Kidney (tissue), 13 donors: ENCODE measurements at regions not wholly inside any gene's neighbourhood (a gene's known extent, or its start where the extent isn't known, plus 50 kb on each side); places are given as distances from the start of the nearest gene placed in this dataset.
A peak's percentile ranks its signal among the peaks of the same experiment; 100 is the strongest.

Experiments used
- DNase-seq, 5 donors: peaks; one replicate each; pipeline ENCODE4 v3.0.0-alpha.2; 2013 to 2020
- FAIRE-seq: peaks from 2 replicates; lab custom pipeline; 2012; peaks lifted over from hg19 to GRCh38; lab: Jason Lieb, UNC
- H3K27ac ChIP-seq, 2 donors: one replicate each; pipeline ENCODE4 v1.7.0; 2013; ENCODE audit warnings: low read depth in 2 of 2, low read length in 2 of 2, inconsistent platforms in 1 of 2
- H3K27me3 ChIP-seq: one replicate; pipeline ENCODE4 v1.7.1; 2013; ENCODE audit warnings: low read length, inconsistent platforms; ENCODE audit not compliant: control insufficient read depth, insufficient read depth
- H3K36me3 ChIP-seq, 3 donors: one replicate each; pipeline versions ENCODE4 v1.7.0 to v1.7.1; 2013; ENCODE audit warnings: low read length in 3 of 3, control low read depth in 1 of 3, inconsistent platforms in 1 of 3; ENCODE audit not compliant: insufficient read depth in 3 of 3, control insufficient read depth in 2 of 3
- H3K4me1 ChIP-seq, 3 donors: one replicate each; pipeline versions ENCODE4 v1.7.0 to v1.7.1; 2013; ENCODE audit warnings: low read length in 3 of 3, inconsistent platforms in 1 of 3, low read depth in 1 of 3; ENCODE audit not compliant: control insufficient read depth in 2 of 3, insufficient read depth in 2 of 3
- H3K4me3 ChIP-seq, 3 donors: one replicate each; pipeline versions ENCODE4 v1.7.0 to v1.8.1; 2013; ENCODE audit warnings: low read length in 3 of 3, control low read depth in 1 of 3, inconsistent platforms in 1 of 3
- H3K9ac ChIP-seq, 3 donors: one replicate each; pipeline versions ENCODE4 v1.7.0 to v1.7.1; 2013; ENCODE audit warnings: low read length in 3 of 3, control low read depth in 1 of 3, inconsistent platforms in 1 of 3
- H3K9me3 ChIP-seq, 3 donors: one replicate each; pipeline versions ENCODE4 v1.7.0 to v1.7.1; 2013; ENCODE audit warnings: low read length in 3 of 3, control low read depth in 1 of 3, inconsistent platforms in 1 of 3; ENCODE audit not compliant: control insufficient read depth in 2 of 3, insufficient read depth in 1 of 3
- CTCF ChIP-seq: IDR thresholded peaks from 3 replicates; pipeline ENCODE4 v1.5.1; 2012; ENCODE audit warnings: mild to moderate bottlenecking, moderate library complexity, borderline replicate concordance; ENCODE audit not compliant: insufficient read depth; ENCODE audit errors: extremely low read depth
- intact Hi-C: fragments of 100-400 bp; cut with DNase I; formaldehyde crosslinking; loops from one replicate; pipeline ENCODE4 v1.11.1; 2022
- donor health status: control.
- donor health status: control.
- donor health status: control.
- donor health status: control.
- donor health status: control.
- donor health status: DM: yes; HTN: yes; CAD: no.
- donor health status: Normal renal cell carcinoma (clear cell type).

- DNase-seq, result peak in 4 of 5 donors; percentile 14 to 47 (median 32)
- no peak overlapping the region for H3K9ac ChIP-seq
- no peak for TF ChIP-seq CTCF
- H3K36me3 ChIP-seq, result no peaks in the 10 kb centered on the region
- no peak overlapping the region for H3K27ac ChIP-seq
- no peaks in the 10 kb centered on the region for H3K9me3 ChIP-seq
- no peaks in the 10 kb centered on the region for H3K4me1 ChIP-seq
- no peak for FAIRE-seq
- intact Hi-C loops, result no loop called here
- no peak overlapping the region for H3K4me3 ChIP-seq
- H3K27me3 ChIP-seq, result no peaks in the 10 kb centered on the region
Observed at GRCh38 chr4:12884846-12885796, 599.0 kb downstream of the RAB28 start.

GRCh38 chr4:12881945-12882584 is 602.1 kb downstream of the RAB28 start:
- Histone ChIP-seq H3K9me3 (no peaks in the 10 kb centered on the region), H3K27me3 (no peaks in the 10 kb centered on the region), H3K27ac (no peak overlapping the region), H3K4me3 (no peak overlapping the region), H3K4me1 (no peaks in the 10 kb centered on the region), H3K9ac (no peak overlapping the region), H3K36me3 (no peaks in the 10 kb centered on the region)
- no peak for TF ChIP-seq CTCF
- DNase-seq, result peak in 2 of 5 donors; percentile 6 to 14
- intact Hi-C loops, result no loop called here
- no peak for FAIRE-seq

GRCh38 chr4:12880844-12881243 is 603.3 kb downstream of the RAB28 start:
- no peak for TF ChIP-seq CTCF
- DNase-seq (no peak), FAIRE-seq (no peak)
- intact Hi-C loops, result no loop called here
- no peak overlapping the region for H3K9ac ChIP-seq
- no peaks in the 10 kb centered on the region for H3K9me3 ChIP-seq
- no peaks in the 10 kb centered on the region for H3K27me3 ChIP-seq
- no peak overlapping the region for H3K27ac ChIP-seq
- no peaks in the 10 kb centered on the region for H3K36me3 ChIP-seq
- H3K4me3 ChIP-seq, result no peak overlapping the region
- no peaks in the 10 kb centered on the region for H3K4me1 ChIP-seq
